Aorta (tissue), 5 donors: ENCODE measurements at regions not wholly inside any gene's neighbourhood (a gene's known extent, or its start where the extent isn't known, plus 50 kb on each side); places are given as distances from the start of the nearest gene placed in this dataset.
A peak's percentile ranks its signal among the peaks of the same experiment; 100 is the strongest.

Source experiments
- ATAC-seq: fragments of 200-7000 bp; cut with Tn5 transposase; one replicate; pipeline ENCODE4 v1.9.1; 2022; ENCODE audit warnings: moderate library complexity; ENCODE audit not compliant: low FRiP score
- DNase-seq, 2 donors: peaks; one replicate each; pipeline ENCODE4 v3.0.0-alpha.2; 2020
- H3K27ac ChIP-seq, 2 donors: one replicate each; pipeline ENCODE4 v1.5.1; 2013; ENCODE audit warnings: low read length in 2 of 2, mild to moderate bottlenecking in 2 of 2, moderate library complexity in 2 of 2, control low read depth in 1 of 2, inconsistent platforms in 1 of 2, low read depth in 1 of 2
- H3K27me3 ChIP-seq, 2 donors: one replicate each; pipeline ENCODE4 v1.6.1; 2013; ENCODE audit warnings: control low read depth in 1 of 2, low read length in 1 of 2, mild to moderate bottlenecking in 1 of 2, moderate library complexity in 1 of 2; ENCODE audit not compliant: insufficient read depth in 2 of 2, control insufficient read depth in 1 of 2
- H3K36me3 ChIP-seq, 2 donors: one replicate each; pipeline ENCODE4 v1.6.1; 2013; ENCODE audit warnings: control low read depth in 1 of 2, low read length in 1 of 2, mild to moderate bottlenecking in 1 of 2; ENCODE audit not compliant: insufficient read depth in 2 of 2, control insufficient read depth in 1 of 2
- H3K4me1 ChIP-seq, 2 donors: one replicate each; pipeline ENCODE4 v1.6.1; 2013; ENCODE audit warnings: low read length in 2 of 2, control low read depth in 1 of 2, mild to moderate bottlenecking in 1 of 2, moderate library complexity in 1 of 2; ENCODE audit not compliant: insufficient read depth in 2 of 2, control insufficient read depth in 1 of 2
- H3K4me3 ChIP-seq, 2 donors: one replicate each; pipeline ENCODE4 v1.5.1; 2013; ENCODE audit warnings: low read length in 2 of 2, control low read depth in 1 of 2, mild to moderate bottlenecking in 1 of 2
- H3K9me3 ChIP-seq: one replicate; pipeline ENCODE4 v1.6.1; 2013; ENCODE audit warnings: mild to moderate bottlenecking, low read length; ENCODE audit not compliant: control insufficient read depth
- WGBS, 2 donors: extraction: QIAGEN DNeasy Blood & Tissue Kit; methylation state at CpG; one replicate each; pipeline ENCODE4 v1.1.7; 2013; 5-methylcytosine and 5-hydroxymethylcytosine counted together
- intact Hi-C, 2 donors: fragments of 100-400 bp; cut with DNase I; formaldehyde crosslinking; loops; one replicate each; pipeline versions ENCODE4 v1.14.2 to v1.15.0; 2022
- donor health status: healthy with polysubstance abuse.
- donor health status: Bipolar disorder and iron deficiency.
- donor health status: DM: no; HTN: no; CAD: no.
- donor health status: DM: no; HTN: no; CAD: no.
- donor health status: DM: yes; HTN: yes; CAD: no.

- H3K27me3 ChIP-seq = no peaks in the 10 kb centered on the region
- ATAC-seq = no peak
- 93 to 96% methylated on average over 8 to 10 of the region's 10 CpGs for WGBS, 2 donors
- no peak for DNase-seq
- H3K27ac ChIP-seq = no peak overlapping the region
- no peak overlapping the region for H3K4me3 ChIP-seq
- intact Hi-C loops = no loop called here
- no peaks in the 10 kb centered on the region for H3K4me1 ChIP-seq
- no peaks in the 10 kb centered on the region for H3K36me3 ChIP-seq
- no peaks in the 10 kb centered on the region for H3K9me3 ChIP-seq
Measured at GRCh38 chr15:62343397-62343796, 178.3 kb upstream of the C2CD4B start.

DNA sequence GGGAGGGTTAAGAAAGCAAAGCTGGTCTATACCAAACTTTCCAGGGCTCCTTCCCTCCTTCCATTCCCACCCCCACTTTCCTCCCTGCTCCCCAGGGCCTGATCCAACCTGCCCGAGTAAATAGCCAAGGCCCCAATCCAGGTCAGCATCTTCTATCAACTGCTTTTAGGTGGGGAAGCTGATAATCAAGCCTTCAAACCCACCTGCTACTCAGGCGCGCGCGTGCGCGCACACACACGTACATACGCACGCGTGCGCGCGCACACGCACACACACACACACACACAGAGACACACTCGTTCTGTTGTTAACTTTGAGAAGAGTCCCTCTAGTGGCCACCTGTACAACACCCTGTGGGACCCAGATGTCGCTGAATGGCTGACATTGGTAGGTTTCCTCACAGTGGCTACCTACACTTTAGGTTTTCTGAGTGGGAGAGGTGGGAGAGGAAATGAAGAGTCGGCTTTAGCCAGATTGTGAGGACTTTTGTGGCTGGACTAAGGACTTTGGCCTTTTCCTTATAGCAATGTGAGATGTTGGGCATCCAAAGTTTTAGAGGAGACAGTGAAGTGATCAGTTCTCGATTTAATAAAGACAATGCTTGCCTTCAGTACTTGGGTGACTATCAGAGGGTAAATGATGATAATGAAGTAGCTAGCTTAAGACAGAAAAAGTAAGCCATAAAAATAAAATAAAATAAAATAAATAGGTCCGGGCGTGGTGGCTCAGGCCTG, 179.9 kb upstream of the C2CD4B start:
- H3K4me3 ChIP-seq = no peak overlapping the region
- WGBS, 2 donors = 31 to 35% methylated on average over 21 of the region's 21 CpGs
- intact Hi-C loops = no loop called here
- ATAC-seq (peak; percentile 67), DNase-seq (peak in 1 of 2 donors; percentile 60)
- no peaks in the 10 kb centered on the region for H3K9me3 ChIP-seq
- no peak overlapping the region for H3K27ac ChIP-seq
- H3K27me3 ChIP-seq = no peaks in the 10 kb centered on the region
- H3K4me1 ChIP-seq = no peaks in the 10 kb centered on the region
- H3K36me3 ChIP-seq = no peaks in the 10 kb centered on the region

- no peaks in the 10 kb centered on the region for H3K9me3 ChIP-seq
- DNase-seq (no peak), ATAC-seq (no peak)
- H3K27me3 ChIP-seq = no peaks in the 10 kb centered on the region
- 92 to 94% methylated on average over 1 of the region's 1 CpG for WGBS, 2 donors
- no peaks in the 10 kb centered on the region for H3K36me3 ChIP-seq
- H3K4me3 ChIP-seq = no peak overlapping the region
- H3K4me1 ChIP-seq = no peaks in the 10 kb centered on the region
- intact Hi-C loops = no loop called here
- no peak overlapping the region for H3K27ac ChIP-seq
Measured at GRCh38 chr15:62346168-62346567, 181.1 kb upstream of the C2CD4B start.

DNA sequence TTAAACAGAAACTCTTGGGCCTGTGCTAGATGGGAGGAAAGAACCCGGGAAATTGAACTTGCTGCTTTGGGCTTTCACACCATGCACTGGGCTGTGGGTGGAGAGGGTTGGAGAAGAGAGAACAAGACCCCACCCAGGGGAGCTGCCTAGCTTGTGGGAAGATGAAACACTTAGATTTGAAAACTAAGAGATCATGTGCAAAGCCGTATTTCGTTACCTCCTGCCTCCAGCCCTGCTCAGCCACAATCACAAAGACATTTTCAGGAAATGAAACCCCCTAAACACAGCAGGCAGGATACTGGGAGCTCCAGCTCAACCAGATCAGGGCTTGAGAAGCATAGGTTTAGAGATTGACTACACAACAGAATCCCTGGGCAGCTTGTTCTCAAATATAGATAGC, 183.0 kb upstream of the C2CD4B start:
- ATAC-seq (no peak), DNase-seq (no peak)
- Histone ChIP-seq H3K27ac (no peak overlapping the region), H3K4me3 (no peak overlapping the region), H3K27me3 (no peaks in the 10 kb centered on the region), H3K4me1 (no peaks in the 10 kb centered on the region), H3K36me3 (no peaks in the 10 kb centered on the region), H3K9me3 (no peaks in the 10 kb centered on the region)
- intact Hi-C loops = no loop called here
- 88% methylated on average over 3 of the region's 3 CpGs for WGBS, 2 donors

DNA sequence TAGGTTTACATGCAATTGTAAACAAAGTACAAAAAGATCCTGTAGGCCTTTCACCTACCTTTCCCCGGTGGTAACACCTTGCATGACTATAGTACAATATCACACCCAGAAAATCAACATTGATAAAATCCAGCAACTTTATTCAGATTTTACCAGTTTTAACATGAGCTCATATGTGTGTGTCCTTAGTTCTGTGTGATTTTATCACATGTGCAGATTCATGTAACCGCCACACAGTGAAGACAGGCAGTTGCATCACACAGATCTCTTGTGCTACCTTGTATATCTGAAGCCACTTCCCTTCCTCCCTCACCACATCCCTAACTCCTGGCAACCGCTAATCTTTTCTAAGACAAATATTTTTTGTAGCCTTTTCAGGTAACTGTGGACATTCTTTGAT, 183.5 kb upstream of the C2CD4B start:
- intact Hi-C loops = no loop called here

GRCh38 chr15:62352817-62353216, 187.7 kb upstream of the C2CD4B start:
- Histone ChIP-seq H3K36me3 (no peaks in the 10 kb centered on the region), H3K27me3 (no peaks in the 10 kb centered on the region), H3K4me1 (no peaks in the 10 kb centered on the region), H3K9me3 (no peaks in the 10 kb centered on the region), H3K4me3 (no peak overlapping the region), H3K27ac (no peak overlapping the region)
- intact Hi-C loops = no loop called here
- 75 to 81% methylated on average over 3 of the region's 3 CpGs for WGBS, 2 donors
- DNase-seq = no peak
- ATAC-seq = no peak

More for the DNA sequence above, 183.5 kb upstream of the C2CD4B start:
- Histone ChIP-seq H3K4me3 (no peak overlapping the region), H3K9me3 (no peaks in the 10 kb centered on the region), H3K27me3 (no peaks in the 10 kb centered on the region), H3K27ac (no peak overlapping the region), H3K4me1 (no peaks in the 10 kb centered on the region), H3K36me3 (no peaks in the 10 kb centered on the region)
- ATAC-seq (no peak), DNase-seq (no peak)
- WGBS, 2 donors = 88 to 92% methylated on average over 3 of the region's 3 CpGs

DNA sequence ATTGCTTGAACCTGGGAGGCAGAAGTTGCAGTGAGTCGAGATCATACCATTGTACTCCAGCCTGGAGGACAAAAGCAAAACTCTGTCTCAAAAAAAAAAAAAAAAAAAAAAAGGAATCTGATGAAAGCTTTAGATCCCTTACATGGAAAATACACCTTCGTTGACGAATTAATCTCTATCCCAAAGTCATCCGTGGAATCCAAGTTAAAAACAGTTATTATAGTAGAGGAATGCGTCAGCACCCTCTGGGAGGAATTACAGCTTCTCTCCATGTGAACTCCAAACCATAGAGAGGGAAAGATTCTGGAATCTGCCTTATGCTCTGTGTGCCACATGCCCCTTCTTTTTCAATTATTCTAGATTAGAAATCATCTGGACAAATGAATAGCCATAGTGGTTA, 192.3 kb upstream of the C2CD4B start:
- WGBS, 2 donors = 48 to 56% methylated on average over 5 of the region's 5 CpGs
- Histone ChIP-seq H3K36me3 (no peaks in the 10 kb centered on the region), H3K4me1 (no peaks in the 10 kb centered on the region), H3K9me3 (no peaks in the 10 kb centered on the region), H3K4me3 (no peak overlapping the region), H3K27me3 (peaks cover 0 to 1% of the 10 kb centered on the region in 2 donors), H3K27ac (no peak overlapping the region)
- intact Hi-C loops = no loop called here
- DNase-seq = no peak
- ATAC-seq = no peak

- 60 to 84% methylated on average over 3 of the region's 3 CpGs for WGBS, 2 donors
- Histone ChIP-seq H3K9me3 (no peaks in the 10 kb centered on the region), H3K27ac (no peak overlapping the region), H3K4me1 (no peaks in the 10 kb centered on the region), H3K36me3 (no peaks in the 10 kb centered on the region), H3K27me3 (peaks cover 0 to 1% of the 10 kb centered on the region in 2 donors), H3K4me3 (no peak overlapping the region)
- no peak for ATAC-seq
- no peak for DNase-seq
- intact Hi-C loops = no loop called here
Measured at GRCh38 chr15:62359416-62359815, 194.3 kb upstream of the C2CD4B start.

- no peak for DNase-seq
- WGBS, 2 donors = 69 to 77% methylated on average over 11 of the region's 11 CpGs
- Histone ChIP-seq H3K9me3 (no peaks in the 10 kb centered on the region), H3K4me1 (no peaks in the 10 kb centered on the region), H3K27me3 (peaks cover 0 to 1% of the 10 kb centered on the region in 2 donors), H3K36me3 (no peaks in the 10 kb centered on the region), H3K27ac (no peak overlapping the region), H3K4me3 (no peak overlapping the region)
- intact Hi-C loops = no loop called here
- ATAC-seq = no peak
Measured at GRCh38 chr15:62360332-62361097, 195.4 kb upstream of the C2CD4B start.
